ENCODE measurements at regions not wholly inside any gene's neighbourhood (a gene's known extent, or its start where the extent isn't known, plus 50 kb on each side); places are given as distances from the start of the nearest gene placed in this dataset.

GRCh38 chr3:75015280-75015679 lies 400.8 kb upstream of the CNTN3 start:
- no peak for ATAC-seq (ENCODE audit: low FRiP score)
- no peak for TF ChIP-seq CTCF (IDR thresholded peaks at IDR 0.05)
- DNase-seq (ENCODE audit: low spot score): no peak

- TF ChIP-seq CTCF (IDR thresholded peaks at IDR 0.05): no peak
- DNase-seq (ENCODE audit: low spot score) (no peak), ATAC-seq (ENCODE audit: low FRiP score) (no peak)
These were observed 420.7 kb upstream of the CNTN3 start for GRCh38 chr3:75035146-75035545.

DNA sequence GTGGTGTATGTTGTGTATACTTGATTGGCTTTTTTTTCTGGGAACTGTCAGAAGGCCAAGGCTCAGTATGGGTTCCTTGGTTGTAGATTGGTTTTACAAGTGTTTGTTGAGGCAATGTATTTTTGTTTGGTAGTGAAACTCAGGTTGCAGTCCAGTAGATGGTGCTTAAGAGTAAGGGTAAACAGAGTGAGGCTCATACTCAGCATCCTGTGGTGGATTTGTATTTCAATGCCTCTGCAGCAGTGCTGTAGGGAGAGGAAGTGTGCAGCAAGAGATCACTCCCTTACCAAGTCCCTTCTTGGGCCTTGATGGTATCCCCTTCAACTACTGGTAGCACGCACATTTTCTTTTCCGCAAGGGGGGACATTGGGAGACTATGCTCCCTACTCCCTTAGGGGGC lies 428.5 kb upstream of the CNTN3 start:
- no peak for TF ChIP-seq CTCF (IDR thresholded peaks at IDR 0.05)
- ATAC-seq (ENCODE audit: low FRiP score): no peak
- no peak for DNase-seq (ENCODE audit: low spot score)

- DNase-seq (ENCODE audit: low spot score) (no peak), ATAC-seq (ENCODE audit: low FRiP score) (no peak)
- no peak for TF ChIP-seq CTCF (IDR thresholded peaks at IDR 0.05)
These were observed 434.2 kb upstream of the CNTN3 start for GRCh38 chr3:75048650-75049049.

GRCh38 chr3:75049533-75049932 lies 435.1 kb upstream of the CNTN3 start:
- TF ChIP-seq CTCF (IDR thresholded peaks at IDR 0.05): no peak
- DNase-seq (ENCODE audit: low spot score): no peak
- no peak for ATAC-seq (ENCODE audit: low FRiP score)

- ATAC-seq (ENCODE audit: low FRiP score): no peak
- TF ChIP-seq CTCF (IDR thresholded peaks at IDR 0.05): no peak
- no peak for DNase-seq (ENCODE audit: low spot score)
These were observed 444.7 kb upstream of the CNTN3 start for GRCh38 chr3:75059120-75059519.

GRCh38 chr3:75061806-75062205 lies 447.3 kb upstream of the CNTN3 start:
- DNase-seq (ENCODE audit: low spot score) (no peak), ATAC-seq (ENCODE audit: low FRiP score) (no peak)
- no peak for TF ChIP-seq CTCF (IDR thresholded peaks at IDR 0.05)
